ENCODE measurements at regions not wholly inside any gene's neighbourhood (a gene's known extent, or its start where the extent isn't known, plus 50 kb on each side); places are given as distances from the start of the nearest gene placed in this dataset.

DNA sequence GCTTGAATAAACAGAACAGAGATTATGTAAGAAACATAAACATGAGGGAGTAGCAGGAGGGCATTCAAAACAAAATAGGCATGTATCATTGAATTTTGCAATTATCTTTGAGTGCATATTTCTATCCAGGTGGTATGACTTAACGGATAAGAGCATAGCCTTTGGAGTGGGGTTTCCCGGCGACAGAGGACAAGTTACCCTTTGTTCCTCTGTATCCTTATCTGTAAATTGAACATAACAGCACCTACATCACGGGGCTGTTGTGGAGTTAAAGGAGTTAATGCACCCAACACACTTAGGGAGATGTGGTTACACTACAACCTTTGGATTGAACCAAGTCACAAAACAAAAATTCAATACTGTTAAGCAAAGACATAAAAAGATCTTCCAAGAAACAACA is 314.6 kb upstream of the KIF2A start:
- Histone ChIP-seq H3K27me3 (replicated peaks; ENCODE audit: insufficient read depth, low read length) (no peaks in the 10 kb centered on the region), H3K9ac (ENCODE audit: low read length) (no peak overlapping the region), H3K4me3 (ENCODE audit: low read length) (no peak overlapping the region), H3F3A (ENCODE audit: insufficient read depth, low read length) (no peaks in the 10 kb centered on the region), H3K4me1 (ENCODE audit: low read length) (no peaks in the 10 kb centered on the region), H2AFZ (ENCODE audit: low read length) (no peak overlapping the region), H3K9me3 (replicated peaks; ENCODE audit: insufficient read depth, low read length) (no peaks in the 10 kb centered on the region), H3K79me2 (ENCODE audit: low read length) (no peaks in the 10 kb centered on the region), H3K4me2 (ENCODE audit: low read depth, low read length) (no peak overlapping the region), H4K20me1 (ENCODE audit: insufficient read depth, low read length) (no peaks in the 10 kb centered on the region), H3K9me2 (replicated peaks; ENCODE audit: insufficient read depth, low read length) (no peaks in the 10 kb centered on the region), H3K36me3 (replicated peaks; ENCODE audit: insufficient read depth, low read length) (no peaks in the 10 kb centered on the region), H3K27ac (ENCODE audit: low read length) (no peak overlapping the region)
- no peak for DNase-seq
- no peak for TF ChIP-seq EZH2 (optimal IDR thresholded peaks at IDR 0.05; ENCODE audit: low read depth, low read length)
- no peak for TF ChIP-seq EZH2phosphoT487 (IDR thresholded peaks at IDR 0.05; ENCODE audit: low read length)
- TF ChIP-seq, protein P1, sequence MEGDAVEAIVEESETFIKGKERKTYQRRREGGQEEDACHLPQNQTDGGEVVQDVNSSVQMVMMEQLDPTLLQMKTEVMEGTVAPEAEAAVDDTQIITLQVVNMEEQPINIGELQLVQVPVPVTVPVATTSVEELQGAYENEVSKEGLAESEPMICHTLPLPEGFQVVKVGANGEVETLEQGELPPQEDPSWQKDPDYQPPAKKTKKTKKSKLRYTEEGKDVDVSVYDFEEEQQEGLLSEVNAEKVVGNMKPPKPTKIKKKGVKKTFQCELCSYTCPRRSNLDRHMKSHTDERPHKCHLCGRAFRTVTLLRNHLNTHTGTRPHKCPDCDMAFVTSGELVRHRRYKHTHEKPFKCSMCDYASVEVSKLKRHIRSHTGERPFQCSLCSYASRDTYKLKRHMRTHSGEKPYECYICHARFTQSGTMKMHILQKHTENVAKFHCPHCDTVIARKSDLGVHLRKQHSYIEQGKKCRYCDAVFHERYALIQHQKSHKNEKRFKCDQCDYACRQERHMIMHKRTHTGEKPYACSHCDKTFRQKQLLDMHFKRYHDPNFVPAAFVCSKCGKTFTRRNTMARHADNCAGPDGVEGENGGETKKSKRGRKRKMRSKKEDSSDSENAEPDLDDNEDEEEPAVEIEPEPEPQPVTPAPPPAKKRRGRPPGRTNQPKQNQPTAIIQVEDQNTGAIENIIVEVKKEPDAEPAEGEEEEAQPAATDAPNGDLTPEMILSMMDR (IDR thresholded peaks at IDR 0.05; ENCODE audit: low read length) = no peak

DNA sequence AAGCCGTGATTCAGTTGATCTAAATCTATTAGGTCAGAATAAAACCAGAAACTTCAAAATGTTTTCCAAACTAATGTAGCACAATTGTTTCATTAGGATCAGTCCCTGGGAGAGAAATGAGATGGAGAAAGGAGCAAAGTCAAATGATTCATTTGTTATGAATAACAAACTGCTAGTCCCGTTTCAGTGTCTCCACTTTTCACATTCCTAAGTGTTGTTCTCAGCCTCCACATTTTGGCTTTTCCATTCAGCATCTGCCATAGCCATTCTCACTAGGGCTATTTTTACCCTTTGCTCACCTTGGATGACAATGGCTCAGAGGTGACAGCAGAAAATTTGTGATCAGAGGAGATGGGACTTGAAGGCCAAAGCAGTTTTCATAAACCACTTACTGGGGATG is 314.1 kb upstream of the KIF2A start:
- H3K9me3 ChIP-seq (replicated peaks; ENCODE audit: insufficient read depth, low read length) = no peaks in the 10 kb centered on the region
- no peaks in the 10 kb centered on the region for H3K4me1 ChIP-seq (ENCODE audit: low read length)
- no peak for DNase-seq
- H4K20me1 ChIP-seq (ENCODE audit: insufficient read depth, low read length) = no peaks in the 10 kb centered on the region
- no peak overlapping the region for H3K4me2 ChIP-seq (ENCODE audit: low read depth, low read length)
- H3K4me3 ChIP-seq (ENCODE audit: low read length) = no peak overlapping the region
- H3K9me2 ChIP-seq (replicated peaks; ENCODE audit: insufficient read depth, low read length) = no peaks in the 10 kb centered on the region
- no peaks in the 10 kb centered on the region for H3F3A ChIP-seq (ENCODE audit: insufficient read depth, low read length)
- no peaks in the 10 kb centered on the region for H3K27me3 ChIP-seq (replicated peaks; ENCODE audit: insufficient read depth, low read length)
- H3K9ac ChIP-seq (ENCODE audit: low read length) = no peak overlapping the region
- H3K79me2 ChIP-seq (ENCODE audit: low read length) = no peaks in the 10 kb centered on the region
- H2AFZ ChIP-seq (ENCODE audit: low read length) = no peak overlapping the region
- no peak for TF ChIP-seq EZH2phosphoT487 (IDR thresholded peaks at IDR 0.05; ENCODE audit: low read length)
- no peak for TF ChIP-seq EZH2 (optimal IDR thresholded peaks at IDR 0.05; ENCODE audit: low read depth, low read length)
- TF ChIP-seq, protein P1 (IDR thresholded peaks at IDR 0.05; ENCODE audit: low read length) = no peak
- H3K27ac ChIP-seq (ENCODE audit: low read length) = no peak overlapping the region
- no peaks in the 10 kb centered on the region for H3K36me3 ChIP-seq (replicated peaks; ENCODE audit: insufficient read depth, low read length)

DNA sequence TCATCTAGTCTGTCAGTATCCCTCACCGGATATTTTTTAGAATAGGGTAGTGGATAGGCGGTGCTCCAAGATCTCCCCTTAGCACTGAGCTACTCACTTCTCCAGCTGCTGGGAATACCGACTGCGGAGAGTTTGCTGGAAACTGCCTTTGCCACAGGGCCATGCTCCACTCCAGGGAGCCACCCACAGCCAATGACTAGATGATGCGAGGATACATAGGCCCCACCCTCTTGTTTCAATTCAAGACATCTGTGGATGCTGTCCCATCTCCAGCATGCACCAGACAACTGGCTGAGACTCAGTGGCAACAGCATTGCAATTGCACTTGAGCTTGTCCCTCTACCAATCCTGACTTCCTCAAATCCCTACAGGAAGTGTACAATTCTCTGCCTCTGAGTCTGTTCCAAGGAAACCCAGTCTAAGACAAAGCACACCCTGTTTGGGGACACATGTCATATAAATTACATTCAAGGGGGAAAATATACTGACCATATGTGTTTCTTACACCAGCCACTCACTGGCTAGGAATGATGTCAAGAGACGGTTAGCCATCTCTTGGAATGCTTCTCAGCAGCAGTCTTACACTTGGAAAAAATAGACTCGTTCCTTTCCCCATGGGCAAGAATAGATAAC is 312.6 kb upstream of the KIF2A start:
- H3K27ac ChIP-seq (ENCODE audit: low read length) = no peak overlapping the region

More for the DNA sequence above, 312.6 kb upstream of the KIF2A start:
- Histone ChIP-seq H3K27me3 (replicated peaks; ENCODE audit: insufficient read depth, low read length) (no peaks in the 10 kb centered on the region), H3F3A (ENCODE audit: insufficient read depth, low read length) (no peaks in the 10 kb centered on the region), H3K9me3 (replicated peaks; ENCODE audit: insufficient read depth, low read length) (no peaks in the 10 kb centered on the region), H2AFZ (ENCODE audit: low read length) (no peak overlapping the region), H3K9ac (ENCODE audit: low read length) (no peak overlapping the region), H3K36me3 (replicated peaks; ENCODE audit: insufficient read depth, low read length) (no peaks in the 10 kb centered on the region), H3K4me3 (ENCODE audit: low read length) (no peak overlapping the region), H4K20me1 (ENCODE audit: insufficient read depth, low read length) (no peaks in the 10 kb centered on the region), H3K4me1 (ENCODE audit: low read length) (no peaks in the 10 kb centered on the region), H3K4me2 (ENCODE audit: low read depth, low read length) (no peak overlapping the region), H3K79me2 (ENCODE audit: low read length) (no peaks in the 10 kb centered on the region), H3K9me2 (replicated peaks; ENCODE audit: insufficient read depth, low read length) (no peaks in the 10 kb centered on the region)
- TF ChIP-seq EZH2phosphoT487 (IDR thresholded peaks at IDR 0.05; ENCODE audit: low read length) (no peak), EZH2 (optimal IDR thresholded peaks at IDR 0.05; ENCODE audit: low read depth, low read length) (no peak)
- TF ChIP-seq, protein P1 (IDR thresholded peaks at IDR 0.05; ENCODE audit: low read length) = no peak
- DNase-seq = no peak
